ENCODE measurements at regions not wholly inside any gene's neighbourhood (a gene's known extent, or its start where the extent isn't known, plus 50 kb on each side); places are given as distances from the start of the nearest gene placed in this dataset.

- Histone ChIP-seq H3K9me3 (ENCODE audit: control insufficient read depth in 2 of 3, insufficient read depth in 1 of 3, low read length in 3 of 3) (no peaks in the 10 kb centered on the region), H3K36me3 (ENCODE audit: control insufficient read depth in 2 of 3, insufficient read depth in 3 of 3, low read length in 3 of 3) (no peaks in the 10 kb centered on the region), H3K9ac (ENCODE audit: low read length in 3 of 3) (no peak overlapping the region), H3K27me3 (ENCODE audit: control insufficient read depth, insufficient read depth, low read length) (no peaks in the 10 kb centered on the region), H3K4me1 (ENCODE audit: control insufficient read depth in 2 of 3, insufficient read depth in 2 of 3, low read depth in 1 of 3, low read length in 3 of 3) (no peaks in the 10 kb centered on the region), H3K4me3 (ENCODE audit: low read length in 3 of 3) (no peak overlapping the region), H3K27ac (ENCODE audit: low read depth in 2 of 2, low read length in 2 of 2) (no peak overlapping the region)
- DNase-seq, result no peak
- intact Hi-C loops (cut with DNase I), result no loop called here
- no peak for TF ChIP-seq CTCF (IDR thresholded peaks at IDR 0.05; ENCODE audit: borderline replicate concordance, extremely low read depth, insufficient read depth)
- no peak for FAIRE-seq
Measured at GRCh38 chr19:20320191-20320590, 153.2 kb downstream of the ZNF486 start.

GRCh38 chr19:20318616-20319015 is 151.6 kb downstream of the ZNF486 start:
- DNase-seq (no peak), FAIRE-seq (no peak)
- H3K36me3 ChIP-seq (ENCODE audit: control insufficient read depth in 2 of 3, insufficient read depth in 3 of 3, low read length in 3 of 3), result no peaks in the 10 kb centered on the region
- no peak for TF ChIP-seq CTCF (IDR thresholded peaks at IDR 0.05; ENCODE audit: borderline replicate concordance, extremely low read depth, insufficient read depth)
- no peak overlapping the region for H3K27ac ChIP-seq (ENCODE audit: low read depth in 2 of 2, low read length in 2 of 2)
- H3K4me1 ChIP-seq (ENCODE audit: control insufficient read depth in 2 of 3, insufficient read depth in 2 of 3, low read depth in 1 of 3, low read length in 3 of 3), result no peaks in the 10 kb centered on the region
- no peak overlapping the region for H3K9ac ChIP-seq (ENCODE audit: low read length in 3 of 3)
- no peaks in the 10 kb centered on the region for H3K9me3 ChIP-seq (ENCODE audit: control insufficient read depth in 2 of 3, insufficient read depth in 1 of 3, low read length in 3 of 3)
- intact Hi-C loops (cut with DNase I), result no loop called here
- no peak overlapping the region for H3K4me3 ChIP-seq (ENCODE audit: low read length in 3 of 3)
- no peaks in the 10 kb centered on the region for H3K27me3 ChIP-seq (ENCODE audit: control insufficient read depth, insufficient read depth, low read length)

- TF ChIP-seq CTCF (IDR thresholded peaks at IDR 0.05; ENCODE audit: borderline replicate concordance, extremely low read depth, insufficient read depth), result no peak
- DNase-seq (no peak), FAIRE-seq (no peak)
- no peak overlapping the region for H3K9ac ChIP-seq (ENCODE audit: low read length in 3 of 3)
- no peaks in the 10 kb centered on the region for H3K27me3 ChIP-seq (ENCODE audit: control insufficient read depth, insufficient read depth, low read length)
- H3K9me3 ChIP-seq (ENCODE audit: control insufficient read depth in 2 of 3, insufficient read depth in 1 of 3, low read length in 3 of 3), result no peaks in the 10 kb centered on the region
- H3K36me3 ChIP-seq (ENCODE audit: control insufficient read depth in 2 of 3, insufficient read depth in 3 of 3, low read length in 3 of 3), result no peaks in the 10 kb centered on the region
- H3K4me1 ChIP-seq (ENCODE audit: control insufficient read depth in 2 of 3, insufficient read depth in 2 of 3, low read depth in 1 of 3, low read length in 3 of 3), result no peaks in the 10 kb centered on the region
- H3K4me3 ChIP-seq (ENCODE audit: low read length in 3 of 3), result no peak overlapping the region
- intact Hi-C loops (cut with DNase I), result no loop called here
- H3K27ac ChIP-seq (ENCODE audit: low read depth in 2 of 2, low read length in 2 of 2), result no peak overlapping the region
Measured at GRCh38 chr19:20315543-20315942, 148.5 kb downstream of the ZNF486 start.

- intact Hi-C loops (cut with DNase I), result no loop called here
- no peak for TF ChIP-seq CTCF (IDR thresholded peaks at IDR 0.05; ENCODE audit: borderline replicate concordance, extremely low read depth, insufficient read depth)
- Histone ChIP-seq H3K4me3 (ENCODE audit: low read length in 3 of 3) (no peak overlapping the region), H3K27me3 (ENCODE audit: control insufficient read depth, insufficient read depth, low read length) (no peaks in the 10 kb centered on the region), H3K9ac (ENCODE audit: low read length in 3 of 3) (no peak overlapping the region), H3K4me1 (ENCODE audit: control insufficient read depth in 2 of 3, insufficient read depth in 2 of 3, low read depth in 1 of 3, low read length in 3 of 3) (no peaks in the 10 kb centered on the region), H3K27ac (ENCODE audit: low read depth in 2 of 2, low read length in 2 of 2) (no peak overlapping the region), H3K36me3 (ENCODE audit: control insufficient read depth in 2 of 3, insufficient read depth in 3 of 3, low read length in 3 of 3) (no peaks in the 10 kb centered on the region), H3K9me3 (ENCODE audit: control insufficient read depth in 2 of 3, insufficient read depth in 1 of 3, low read length in 3 of 3) (no peaks in the 10 kb centered on the region)
- DNase-seq, result no peak
- no peak for FAIRE-seq
Measured at GRCh38 chr19:20313894-20314293, 146.9 kb downstream of the ZNF486 start.

All from kidney (tissue), 13 donors.